Ishikawa (cell line): ENCODE measurements at regions not wholly inside any gene's neighbourhood (a gene's known extent, or its start where the extent isn't known, plus 50 kb on each side); places are given as distances from the start of the nearest gene placed in this dataset.
"Not testable (repeated sequence)": the region's sequence is repeated elsewhere in the genome, so short reads cannot be mapped to it uniquely, and the experiment has no call there.

ENCODE experiments used
- CEBPB ChIP-seq: IDR thresholded peaks from 2 replicates; pipeline ENCODE4 v1.6.1; 2012
- EGR1 ChIP-seq: IDR thresholded peaks from 2 replicates; pipeline ENCODE4 v1.6.1; 2012
- EP300 ChIP-seq: IDR thresholded peaks from 2 replicates; pipeline ENCODE4 v1.6.1; 2012; ENCODE audit warnings: borderline replicate concordance
- NFIC ChIP-seq: IDR thresholded peaks from 2 replicates; pipeline ENCODE4 v1.6.1; 2012
- RAD21 ChIP-seq: IDR thresholded peaks from 2 replicates; pipeline ENCODE4 v1.6.1; 2012; ENCODE audit warnings: low read depth
- TAF1 ChIP-seq: IDR thresholded peaks from 2 replicates; pipeline ENCODE4 v1.6.1; 2012; ENCODE audit warnings: low read depth, mild to moderate bottlenecking
- TCF12 ChIP-seq: IDR thresholded peaks from 2 replicates; pipeline ENCODE4 v1.6.1; 2012; ENCODE audit warnings: low read depth
- TEAD4 ChIP-seq: IDR thresholded peaks from 2 replicates; pipeline ENCODE4 v1.6.1; 2012
- YY1 ChIP-seq: IDR thresholded peaks from 2 replicates; pipeline ENCODE4 v1.6.1; 2012; ENCODE audit warnings: low read depth
- TF ChIP-seq, protein P1 (sequence below): IDR thresholded peaks from 2 replicates; pipeline ENCODE4 v1.6.1; 2012; ENCODE audit warnings: low read depth, mild to moderate bottlenecking
- TF ChIP-seq, protein P2 (sequence below): IDR thresholded peaks from 2 replicates; pipeline ENCODE4 v1.6.1; 2012
- TF ChIP-seq, protein P3 (sequence below): IDR thresholded peaks from 2 replicates; pipeline ENCODE4 v1.6.1; 2012

DNA sequence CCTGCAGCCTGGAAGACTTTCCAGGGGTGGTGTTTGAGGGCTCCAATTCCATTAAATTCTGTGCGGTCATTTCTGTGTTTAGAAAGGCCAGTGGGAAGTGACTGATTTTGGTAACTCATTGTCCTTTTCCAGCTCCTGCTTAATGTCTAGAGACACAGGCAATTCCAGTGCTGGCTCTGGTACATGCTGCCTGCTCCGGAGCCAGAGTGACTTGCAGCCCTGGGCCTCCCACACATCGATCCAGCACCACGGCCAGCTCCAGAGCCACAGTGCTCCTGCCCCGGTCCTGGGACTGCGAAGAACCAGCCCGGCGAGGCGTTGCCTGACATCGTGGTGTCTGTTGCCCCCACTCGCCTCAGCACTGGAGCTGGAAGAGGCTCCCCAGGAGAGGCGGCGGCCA, 912.0 kb upstream of the USP9Y start:
- TF ChIP-seq, protein P1, sequence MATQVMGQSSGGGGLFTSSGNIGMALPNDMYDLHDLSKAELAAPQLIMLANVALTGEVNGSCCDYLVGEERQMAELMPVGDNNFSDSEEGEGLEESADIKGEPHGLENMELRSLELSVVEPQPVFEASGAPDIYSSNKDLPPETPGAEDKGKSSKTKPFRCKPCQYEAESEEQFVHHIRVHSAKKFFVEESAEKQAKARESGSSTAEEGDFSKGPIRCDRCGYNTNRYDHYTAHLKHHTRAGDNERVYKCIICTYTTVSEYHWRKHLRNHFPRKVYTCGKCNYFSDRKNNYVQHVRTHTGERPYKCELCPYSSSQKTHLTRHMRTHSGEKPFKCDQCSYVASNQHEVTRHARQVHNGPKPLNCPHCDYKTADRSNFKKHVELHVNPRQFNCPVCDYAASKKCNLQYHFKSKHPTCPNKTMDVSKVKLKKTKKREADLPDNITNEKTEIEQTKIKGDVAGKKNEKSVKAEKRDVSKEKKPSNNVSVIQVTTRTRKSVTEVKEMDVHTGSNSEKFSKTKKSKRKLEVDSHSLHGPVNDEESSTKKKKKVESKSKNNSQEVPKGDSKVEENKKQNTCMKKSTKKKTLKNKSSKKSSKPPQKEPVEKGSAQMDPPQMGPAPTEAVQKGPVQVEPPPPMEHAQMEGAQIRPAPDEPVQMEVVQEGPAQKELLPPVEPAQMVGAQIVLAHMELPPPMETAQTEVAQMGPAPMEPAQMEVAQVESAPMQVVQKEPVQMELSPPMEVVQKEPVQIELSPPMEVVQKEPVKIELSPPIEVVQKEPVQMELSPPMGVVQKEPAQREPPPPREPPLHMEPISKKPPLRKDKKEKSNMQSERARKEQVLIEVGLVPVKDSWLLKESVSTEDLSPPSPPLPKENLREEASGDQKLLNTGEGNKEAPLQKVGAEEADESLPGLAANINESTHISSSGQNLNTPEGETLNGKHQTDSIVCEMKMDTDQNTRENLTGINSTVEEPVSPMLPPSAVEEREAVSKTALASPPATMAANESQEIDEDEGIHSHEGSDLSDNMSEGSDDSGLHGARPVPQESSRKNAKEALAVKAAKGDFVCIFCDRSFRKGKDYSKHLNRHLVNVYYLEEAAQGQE: 0 out of 2 replicates have a peak, but pooled peaks have one; percentile 10
- TF ChIP-seq, protein P2, sequence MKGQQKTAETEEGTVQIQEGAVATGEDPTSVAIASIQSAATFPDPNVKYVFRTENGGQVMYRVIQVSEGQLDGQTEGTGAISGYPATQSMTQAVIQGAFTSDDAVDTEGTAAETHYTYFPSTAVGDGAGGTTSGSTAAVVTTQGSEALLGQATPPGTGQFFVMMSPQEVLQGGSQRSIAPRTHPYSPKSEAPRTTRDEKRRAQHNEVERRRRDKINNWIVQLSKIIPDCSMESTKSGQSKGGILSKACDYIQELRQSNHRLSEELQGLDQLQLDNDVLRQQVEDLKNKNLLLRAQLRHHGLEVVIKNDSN: not testable (repeated sequence)
- TF ChIP-seq YY1, EP300, TAF1, CEBPB, TEAD4, TCF12, RAD21, NFIC, EGR1: not testable (repeated sequence)
- TF ChIP-seq, protein P3, sequence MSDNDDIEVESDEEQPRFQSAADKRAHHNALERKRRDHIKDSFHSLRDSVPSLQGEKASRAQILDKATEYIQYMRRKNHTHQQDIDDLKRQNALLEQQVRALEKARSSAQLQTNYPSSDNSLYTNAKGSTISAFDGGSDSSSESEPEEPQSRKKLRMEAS: not testable (repeated sequence)
